ENCODE measurements at regions not wholly inside any gene's neighbourhood (a gene's known extent, or its start where the extent isn't known, plus 50 kb on each side); places are given as distances from the start of the nearest gene placed in this dataset.

- TF ChIP-seq CTCF (IDR thresholded peaks at IDR 0.05) (no peak), POLR2A (IDR thresholded peaks at IDR 0.05) (no peak), EP300 (IDR thresholded peaks at IDR 0.05) (no peak)
Observed at GRCh38 chr5:101036778-101037177, 133.7 kb upstream of the ST8SIA4 start.
